H1 (cell line): ENCODE measurements at regions not wholly inside any gene's neighbourhood (a gene's known extent, or its start where the extent isn't known, plus 50 kb on each side); places are given as distances from the start of the nearest gene placed in this dataset.

ENCODE experiments used
- CEBPB ChIP-seq: IDR thresholded peaks from 2 replicates; pipeline ENCODE4 v1.6.1; 2012; ENCODE audit warnings: low read depth, low read length
- CTCF ChIP-seq, 3 experiments: IDR thresholded peaks; 1 replicate in 2 of 3; 2 replicates in 1 of 3; pipeline versions ENCODE4 v1.5.1 to v1.6.1; 2011; ENCODE audit warnings: low read length in 3 of 3, mild to moderate bottlenecking in 3 of 3, inconsistent platforms in 2 of 3, low read depth in 1 of 3, moderate library complexity in 1 of 3; ENCODE audit not compliant: insufficient read depth in 1 of 3; ENCODE audit errors: control extremely low read depth in 1 of 3
- E2F6 ChIP-seq: IDR thresholded peaks from 2 replicates; pipeline ENCODE4 v1.6.1; 2012; ENCODE audit warnings: inconsistent platforms
- JUND ChIP-seq: IDR thresholded peaks from 2 replicates; pipeline ENCODE4 v1.6.1; 2011; ENCODE audit warnings: mild to moderate bottlenecking, improper control_type of control experiment, low read length
- POLR2A ChIP-seq, 2 experiments: IDR thresholded peaks; 1 replicate in 1 of 2; 2 replicates in 1 of 2; pipeline ENCODE4 v1.6.1; 2011; ENCODE audit warnings: low read depth in 2 of 2, low read length in 2 of 2, mild to moderate bottlenecking in 2 of 2; ENCODE audit errors: control extremely low read depth in 1 of 2
- RFX5 ChIP-seq: IDR thresholded peaks from 2 replicates; pipeline ENCODE4 v1.6.1; 2011; ENCODE audit warnings: low read depth, low read length, improper control_type of control experiment, borderline replicate concordance
- TAF1 ChIP-seq: IDR thresholded peaks from 2 replicates; pipeline ENCODE4 v1.6.1; 2011; ENCODE audit warnings: mild to moderate bottlenecking, low read depth, low read length

- TF ChIP-seq CTCF (IDR thresholded peaks at IDR 0.05; ENCODE audit: control extremely low read depth in 1 of 3, insufficient read depth in 1 of 3, low read depth in 1 of 3, low read length in 3 of 3): no peak
- TF ChIP-seq JUND: no peak
- no peak for TF ChIP-seq RFX5
- no peak for TF ChIP-seq POLR2A (IDR thresholded peaks at IDR 0.05; ENCODE audit: control extremely low read depth in 1 of 2, low read depth in 2 of 2, low read length in 2 of 2)
- no peak for TF ChIP-seq CEBPB
- no peak for TF ChIP-seq TAF1
- TF ChIP-seq E2F6: no peak
These were observed 95.5 kb upstream of the SETMAR start for GRCh38 chr3:4207672-4208071.
